Activated naive CD8-positive, alpha-beta T cell treated with anti-CD3 and anti-CD28 coated beads, Interleukin-2, amount 50 U/mL, for 16 hours (primary cell): ENCODE measurements at regions not wholly inside any gene's neighbourhood (a gene's known extent, or its start where the extent isn't known, plus 50 kb on each side); places are given as distances from the start of the nearest gene placed in this dataset.
"Not testable (repeated sequence)": the region's sequence is repeated elsewhere in the genome, so short reads cannot be mapped to it uniquely, and the experiment has no call there.

ENCODE experiments used
- DNase-seq: peaks from one replicate; pipeline ENCODE4 v3.0.0-alpha.2; 2020; ENCODE audit warnings: low read depth, low spot score

DNA sequence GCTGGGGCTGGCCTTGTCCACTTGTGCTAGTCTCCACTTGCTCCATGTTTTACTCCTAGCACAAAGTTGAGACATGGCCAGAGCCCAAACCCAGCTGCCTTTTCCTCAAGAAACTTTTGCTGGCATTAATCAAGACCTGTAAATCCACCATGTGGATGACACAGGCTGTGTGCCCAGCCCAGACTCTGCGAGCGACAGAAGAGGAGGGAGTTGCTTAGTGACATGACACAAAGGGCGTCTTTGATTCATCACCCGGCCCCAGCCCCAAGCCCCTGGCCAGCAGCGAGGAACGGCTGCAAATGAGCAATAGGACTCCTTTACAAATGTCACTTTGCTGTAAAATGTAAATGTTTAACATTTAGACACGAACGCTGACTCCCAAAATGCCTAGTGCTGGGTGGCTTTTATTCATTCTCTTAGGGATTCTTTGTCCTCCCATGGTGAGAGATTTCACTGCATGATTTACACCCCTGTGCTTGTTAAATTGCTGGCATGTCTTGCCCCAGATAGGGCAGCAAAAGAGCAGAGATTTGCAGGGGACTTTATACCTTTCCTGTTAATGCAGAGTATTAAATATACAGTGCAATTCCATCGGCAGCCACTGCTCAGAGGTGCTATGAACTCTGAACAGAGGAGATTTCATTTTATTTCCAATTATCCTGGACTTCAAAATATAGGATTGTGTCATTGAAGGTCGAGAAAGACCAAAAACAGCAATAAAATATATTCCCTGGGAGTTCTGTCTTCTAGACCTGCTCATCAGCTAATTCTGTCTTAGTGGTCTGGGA, 263.6 kb upstream of the NCAM1 start:
- DNase-seq = no peak

DNA sequence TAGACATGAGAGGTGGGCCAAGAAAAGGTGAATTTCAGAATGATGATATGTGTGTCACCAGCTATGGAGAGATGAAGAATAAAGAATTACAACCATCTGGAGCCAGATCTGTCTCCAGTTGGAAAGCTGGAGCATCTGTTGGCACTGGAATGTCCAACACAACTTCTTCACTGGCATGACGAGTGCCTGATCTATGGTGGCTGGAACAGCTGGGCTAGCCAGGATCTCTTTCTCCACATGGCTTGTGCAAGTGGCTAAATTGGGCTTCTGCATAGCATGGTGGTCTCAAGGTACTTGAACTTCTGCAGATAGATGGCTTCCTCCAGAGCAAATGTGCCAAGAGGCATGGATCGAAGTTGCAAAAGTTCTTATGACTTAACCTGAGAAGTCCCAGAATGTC, 256.1 kb upstream of the NCAM1 start:
- DNase-seq = no peak

DNA sequence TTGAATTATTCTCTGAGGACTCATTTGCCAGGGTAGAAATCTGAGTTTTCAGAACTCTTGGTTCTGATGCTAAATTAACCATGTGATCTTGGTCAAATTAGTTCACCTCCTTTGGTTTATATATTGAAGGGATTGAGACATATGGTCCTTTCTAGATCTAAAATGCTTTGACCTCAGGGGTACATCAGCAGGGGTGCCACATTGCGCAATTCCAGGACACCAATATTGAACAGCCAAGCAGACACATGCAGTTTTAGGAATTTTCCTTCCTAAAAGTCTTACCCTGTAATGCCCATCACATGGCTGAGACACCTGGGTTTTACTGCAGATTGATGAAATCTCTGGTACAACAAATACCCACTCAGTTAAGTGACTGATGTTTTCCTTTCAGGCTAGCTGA, 254.4 kb upstream of the NCAM1 start:
- DNase-seq = no peak

DNA sequence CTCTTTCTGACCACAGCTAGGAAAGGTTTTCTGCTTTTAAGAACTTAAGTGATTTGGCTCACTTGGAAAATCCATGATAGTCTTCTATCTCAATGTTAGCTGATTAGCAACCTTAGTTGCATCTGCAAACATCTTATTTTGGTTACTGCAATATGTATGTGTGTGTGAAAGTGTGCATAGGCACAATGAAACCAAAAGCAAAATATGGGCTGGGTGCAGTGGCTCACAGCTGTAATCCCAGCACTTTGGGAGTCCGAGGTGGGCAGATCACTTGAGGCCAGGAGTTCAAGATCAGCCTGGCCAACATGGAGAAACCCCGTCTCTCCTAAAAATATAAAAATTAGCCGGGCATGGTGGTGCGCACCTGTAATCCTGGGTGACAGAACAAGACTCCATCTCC, 246.9 kb upstream of the NCAM1 start:
- DNase-seq = not testable (repeated sequence)

DNA sequence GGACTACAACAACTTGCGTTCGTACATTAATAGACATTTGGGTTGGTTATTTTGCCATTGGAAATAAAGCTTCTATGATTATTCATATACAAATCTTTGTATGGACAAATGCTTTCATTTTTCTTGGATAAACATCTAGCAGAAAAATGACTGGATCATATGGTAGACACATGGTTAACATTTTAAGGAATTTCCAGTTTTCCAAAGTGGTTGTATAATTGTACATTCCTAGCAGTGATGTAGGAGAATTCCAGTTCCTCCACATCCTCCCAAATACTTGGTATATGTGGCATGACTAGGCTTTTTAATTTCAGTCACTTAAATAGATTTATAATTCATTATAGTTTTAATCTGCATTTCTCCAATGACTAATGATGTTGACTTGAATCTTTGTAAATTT, 246.2 kb upstream of the NCAM1 start:
- no peak for DNase-seq

DNA sequence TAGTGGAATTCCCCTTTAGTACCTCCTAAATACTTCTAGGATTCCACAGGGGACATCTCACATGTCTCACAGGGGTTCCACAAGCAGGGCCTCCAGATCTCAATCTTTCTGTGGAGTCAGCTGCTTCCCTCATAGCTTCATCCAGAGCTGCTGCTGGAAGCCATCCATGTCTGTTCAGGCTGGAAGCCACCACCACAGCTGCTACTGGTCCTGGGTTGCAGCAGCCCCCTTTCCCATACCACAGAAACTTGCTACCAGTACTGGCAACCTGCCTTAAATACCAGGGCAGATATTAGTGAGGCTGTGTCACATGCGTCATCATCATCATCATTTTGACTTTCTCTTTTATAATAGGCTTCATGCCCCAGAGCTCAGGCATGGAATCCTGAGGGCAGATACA, 242.7 kb upstream of the NCAM1 start:
- DNase-seq = no peak

DNA sequence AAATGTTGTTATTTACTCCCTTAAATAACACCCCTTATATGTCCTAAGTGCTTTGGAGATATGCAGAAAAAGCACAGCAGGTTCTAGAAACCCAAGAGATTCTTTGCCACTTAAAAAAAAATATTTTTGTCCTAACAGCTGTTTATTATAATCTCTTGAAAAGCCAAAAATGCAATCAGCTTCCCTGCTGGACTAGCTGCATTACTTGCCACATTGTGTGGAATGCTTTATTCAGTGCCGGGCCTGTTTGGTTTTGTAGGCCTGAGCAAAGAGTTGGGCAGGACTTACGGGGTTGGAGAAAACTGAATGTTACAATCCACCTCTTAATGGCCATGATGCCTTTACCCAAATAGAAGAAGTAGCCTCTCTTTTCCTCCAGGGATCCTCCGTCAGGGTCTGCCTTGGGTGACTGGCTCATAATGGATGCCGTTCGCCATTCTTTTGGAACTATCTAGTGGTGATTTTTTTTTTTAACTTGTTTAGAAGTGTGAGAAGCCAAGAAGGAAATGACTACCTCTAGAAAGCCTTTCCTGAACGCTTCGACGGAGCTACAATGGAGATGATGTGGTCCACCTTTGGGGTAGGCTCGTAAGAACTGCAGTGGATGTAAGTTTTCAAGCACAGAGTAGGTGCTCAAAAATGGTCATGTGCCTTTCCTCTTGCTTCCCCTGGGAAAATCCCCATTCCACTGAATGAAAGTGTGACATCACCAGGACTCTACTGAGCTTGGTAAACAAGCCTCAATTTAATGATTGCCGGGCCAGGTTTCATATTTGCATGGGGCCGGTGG, 241.3 kb upstream of the NCAM1 start:
- no peak for DNase-seq

DNA sequence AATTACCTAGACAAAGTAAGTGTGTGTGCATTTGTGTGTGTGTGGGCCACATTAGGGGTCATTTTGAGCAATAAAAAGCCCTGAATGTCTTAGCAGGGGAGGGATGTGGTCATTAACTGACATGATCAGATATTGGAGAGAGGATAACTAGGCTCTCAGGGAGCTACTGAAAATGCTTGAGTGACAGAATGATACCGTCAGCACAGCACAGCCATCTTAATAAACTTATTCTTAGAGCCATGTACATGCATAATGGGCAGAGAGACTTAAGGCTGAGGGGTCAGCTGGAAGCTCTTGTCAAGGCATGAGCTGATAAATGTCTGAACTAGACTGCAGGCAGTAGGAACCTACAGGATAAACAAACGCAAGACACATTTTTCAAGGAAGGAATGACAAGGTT, 239.1 kb upstream of the NCAM1 start:
- DNase-seq = no peak

DNA sequence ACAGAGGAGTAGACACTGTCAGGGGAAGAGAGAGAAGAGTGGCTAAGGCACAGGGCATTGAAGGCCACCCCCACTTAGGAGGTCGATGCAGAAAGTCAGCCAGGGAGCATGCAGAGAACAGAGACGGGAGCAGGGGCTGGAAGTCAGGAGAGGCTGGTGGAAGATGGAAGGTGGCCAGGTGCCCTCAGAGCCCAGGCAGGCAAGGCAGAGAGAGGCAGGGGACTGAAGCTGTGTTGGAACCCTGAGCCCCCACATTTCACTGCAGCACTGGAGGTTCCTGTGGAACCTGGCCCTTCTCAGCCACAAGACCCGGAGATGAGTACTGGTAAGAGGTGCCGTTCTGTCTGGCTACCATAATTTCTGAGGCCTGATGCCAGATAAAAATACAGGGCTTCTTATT, 238.3 kb upstream of the NCAM1 start:
- DNase-seq = no peak

DNA sequence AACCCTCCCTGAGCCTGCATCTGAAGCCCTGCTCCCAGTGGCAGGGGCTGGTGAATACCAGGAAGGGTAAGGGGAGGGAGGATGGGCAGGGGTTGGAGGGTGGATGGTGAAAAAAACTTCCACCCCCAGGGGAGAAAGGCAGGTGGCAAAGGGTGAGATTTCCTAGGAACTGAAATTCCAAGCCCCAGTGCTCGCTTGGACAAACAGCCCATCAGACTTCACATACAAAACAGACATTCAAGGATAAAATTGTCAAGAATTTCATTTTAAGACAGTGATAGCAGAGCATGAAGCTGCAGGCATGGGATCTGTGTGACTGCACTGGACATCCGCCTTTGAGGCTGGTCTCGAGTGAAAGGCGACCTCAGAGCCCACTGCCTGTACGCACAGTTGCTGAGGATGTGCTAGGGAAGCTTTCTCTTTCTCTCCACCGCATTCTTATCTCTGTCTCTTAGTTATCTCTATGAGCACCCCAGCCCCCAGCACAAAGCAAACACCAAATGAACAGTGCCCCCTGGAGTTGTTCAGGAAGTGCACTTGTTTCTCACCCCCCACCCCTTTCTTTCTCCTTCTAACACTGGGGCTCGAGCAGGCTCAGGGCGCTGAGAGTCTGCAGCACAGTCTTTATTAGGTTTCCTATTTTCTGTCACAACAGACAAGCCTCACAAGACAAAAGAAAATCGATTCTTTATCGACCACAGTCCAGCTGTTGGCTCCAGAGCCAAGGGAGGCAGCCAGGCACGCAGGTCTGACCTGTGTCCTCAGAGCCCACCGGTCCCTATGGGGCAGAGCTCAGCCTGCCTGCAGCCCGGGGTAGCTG, 237.3 kb upstream of the NCAM1 start:
- DNase-seq = no peak

DNA sequence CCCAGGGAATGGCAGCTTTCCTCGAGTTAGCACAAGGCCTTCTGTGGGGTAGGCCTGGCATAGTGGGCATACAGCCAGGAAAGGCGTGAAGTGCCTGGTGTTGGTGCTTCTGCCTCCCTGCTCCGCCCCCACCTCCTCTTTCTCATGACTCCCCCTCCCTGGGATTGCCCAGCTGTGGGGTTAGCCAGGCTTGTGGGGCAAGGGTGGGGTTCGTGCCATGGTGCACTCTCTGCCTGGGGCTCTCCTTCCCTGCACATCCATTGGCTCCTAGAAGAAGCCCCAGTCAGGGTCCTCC, 236.8 kb upstream of the NCAM1 start:
- DNase-seq = no peak

DNA sequence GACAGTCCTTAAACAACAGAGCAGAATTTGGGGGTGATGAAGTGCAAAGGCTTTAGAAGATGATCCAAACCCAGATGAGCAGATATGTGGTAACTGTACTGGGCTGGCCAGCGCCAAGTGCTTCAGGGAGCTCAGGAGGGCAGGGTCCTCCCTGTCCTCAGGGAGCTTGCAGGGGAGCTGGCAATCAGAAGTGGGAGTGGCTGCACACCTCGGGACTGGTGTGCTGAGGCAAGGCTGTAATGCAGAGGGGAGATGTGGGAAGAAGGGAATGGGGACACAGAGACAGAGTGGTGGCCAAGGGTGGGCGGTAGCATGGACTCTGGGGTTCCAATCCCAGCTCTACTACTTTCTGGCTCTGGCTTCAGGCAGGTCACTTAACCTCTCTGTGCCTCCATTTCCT, 235.6 kb upstream of the NCAM1 start:
- no peak for DNase-seq

DNA sequence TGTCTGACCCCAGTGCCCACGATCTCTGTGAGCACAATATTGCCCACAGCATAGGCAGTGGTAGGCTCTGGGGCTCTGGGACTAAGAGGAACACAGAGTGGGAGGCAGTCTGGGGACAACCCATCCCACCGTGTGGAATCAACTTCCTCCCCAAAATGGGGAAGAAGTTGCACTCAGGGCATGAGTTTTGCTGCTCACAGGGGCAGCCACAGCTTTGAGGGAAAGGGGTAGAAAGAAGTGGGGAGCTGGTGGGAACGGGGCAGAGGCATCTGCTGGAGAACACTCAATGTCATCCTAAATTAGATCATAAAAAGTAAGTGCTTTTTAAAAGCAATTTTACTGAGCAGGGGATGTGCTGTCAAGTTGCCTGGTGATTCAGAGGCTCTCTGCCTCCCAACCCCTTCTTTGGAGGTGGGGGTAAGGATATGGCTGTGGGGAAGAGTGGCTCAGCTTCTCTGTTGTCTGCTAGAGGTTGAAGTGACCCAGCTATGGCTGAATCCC, 233.8 kb upstream of the NCAM1 start:
- DNase-seq = no peak

DNA sequence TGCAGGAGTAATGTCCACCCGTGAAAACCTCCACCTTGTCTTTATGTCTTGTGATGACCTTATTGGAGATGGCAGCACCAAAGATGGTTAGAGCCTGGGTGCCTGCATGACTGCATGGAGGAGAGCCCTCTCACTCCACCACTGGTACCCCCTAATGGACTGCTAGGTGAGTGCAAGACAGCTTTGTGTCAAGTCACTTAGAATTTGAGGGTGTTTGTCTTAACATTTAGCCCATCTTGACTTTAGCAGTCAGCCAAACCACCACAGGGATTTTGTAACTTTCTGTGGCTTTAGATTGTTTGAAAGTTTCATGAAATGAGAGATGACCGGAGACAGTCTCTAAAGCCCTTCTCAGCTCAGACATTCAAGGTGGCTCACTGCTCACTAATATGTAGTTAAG, 232.9 kb upstream of the NCAM1 start:
- no peak for DNase-seq

DNA sequence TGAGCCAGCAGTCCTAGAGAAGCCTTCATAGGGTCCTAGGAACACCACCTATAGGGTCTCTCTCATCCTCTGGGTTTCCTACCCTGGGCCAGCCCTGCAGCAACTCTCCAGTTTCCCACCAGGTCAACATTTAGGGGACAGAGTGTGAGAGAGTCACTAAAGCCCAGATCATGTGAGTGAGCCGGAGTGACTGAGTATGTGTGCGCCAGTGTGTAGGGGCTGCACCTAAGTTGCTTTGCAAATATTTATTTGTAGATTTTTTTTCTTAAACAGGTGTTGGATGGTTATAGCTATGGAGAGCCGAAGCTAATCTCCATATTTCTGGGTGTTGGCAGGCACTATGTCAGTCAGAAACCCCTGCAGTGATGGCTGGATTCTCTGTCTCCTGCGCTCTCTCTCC, 232.5 kb upstream of the NCAM1 start:
- DNase-seq = no peak

DNA sequence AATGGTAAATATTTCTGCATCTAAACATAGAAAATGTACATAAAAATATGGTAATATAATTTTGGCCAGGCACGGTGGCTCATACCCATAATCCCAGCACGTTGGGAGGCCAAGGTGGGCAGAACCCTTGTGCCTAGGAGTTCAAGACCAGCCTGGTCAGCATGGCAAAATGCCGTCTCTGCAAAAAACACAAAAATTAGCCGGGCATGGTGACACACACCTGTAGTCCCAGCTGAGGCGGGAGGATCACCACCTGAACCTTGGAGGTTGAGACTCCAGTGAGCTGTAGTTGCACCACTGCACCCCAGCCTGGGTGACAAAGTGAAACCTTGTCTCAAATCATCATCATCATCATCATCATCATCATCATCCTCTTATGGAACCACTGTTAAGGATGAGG, 230.6 kb upstream of the NCAM1 start:
- no peak for DNase-seq

DNA sequence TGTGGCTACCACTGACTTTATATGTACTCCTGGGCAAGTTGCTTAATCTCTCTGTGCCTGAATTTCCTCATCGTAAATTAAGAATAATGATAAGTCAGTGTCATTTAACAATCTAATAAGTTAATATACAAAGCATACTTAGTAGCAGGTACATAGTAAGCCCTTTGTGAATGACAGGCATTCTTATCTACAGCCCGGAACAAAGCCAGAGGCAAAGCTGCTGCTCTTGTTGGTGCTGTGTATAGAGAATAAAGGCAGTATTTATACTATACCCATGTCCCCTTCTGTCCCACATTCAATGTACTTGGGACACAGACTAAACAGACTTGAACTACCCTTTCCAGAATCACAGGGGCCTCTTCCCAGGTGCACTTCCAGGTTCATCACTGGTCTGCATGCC, 229.7 kb upstream of the NCAM1 start:
- DNase-seq = no peak

DNA sequence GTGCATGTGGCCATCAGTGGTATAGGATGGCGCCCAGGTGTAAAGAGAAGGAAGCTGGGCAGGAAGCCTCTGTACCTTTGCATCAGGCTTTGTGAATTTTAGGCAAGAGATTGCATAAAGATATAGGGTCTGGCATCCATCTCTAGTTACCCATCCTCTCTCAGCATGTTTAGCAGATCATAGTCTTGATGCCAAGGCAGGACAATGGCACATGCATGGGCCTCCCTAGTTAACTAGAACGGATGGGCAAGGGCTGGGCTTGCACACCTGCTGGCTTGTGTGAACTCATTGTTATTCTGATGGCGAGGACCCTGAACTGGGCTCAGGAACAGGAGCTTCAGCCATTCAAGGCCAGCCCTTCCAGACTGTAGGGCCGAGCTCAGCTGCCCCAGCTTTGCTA, 229.2 kb upstream of the NCAM1 start:
- no peak for DNase-seq

DNA sequence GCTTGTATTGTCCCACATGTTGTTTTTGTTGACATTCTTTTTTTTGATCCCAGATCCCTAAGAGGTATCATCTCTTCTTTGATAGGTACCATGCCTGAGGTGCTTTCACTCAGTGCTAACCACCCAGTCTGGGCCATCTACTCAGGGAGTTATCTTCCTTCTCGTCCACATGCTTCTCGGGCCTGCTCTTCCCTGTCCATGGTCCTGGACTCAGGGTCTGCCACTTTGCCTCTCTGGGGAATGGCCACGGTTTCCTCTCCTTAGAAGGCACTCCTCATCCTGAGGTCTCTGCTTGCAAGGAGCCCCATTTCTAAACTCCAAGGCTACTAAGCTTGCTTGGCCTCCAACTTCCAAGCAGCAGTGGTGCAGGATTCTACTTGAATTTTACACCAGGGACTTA, 227.0 kb upstream of the NCAM1 start:
- no peak for DNase-seq

DNA sequence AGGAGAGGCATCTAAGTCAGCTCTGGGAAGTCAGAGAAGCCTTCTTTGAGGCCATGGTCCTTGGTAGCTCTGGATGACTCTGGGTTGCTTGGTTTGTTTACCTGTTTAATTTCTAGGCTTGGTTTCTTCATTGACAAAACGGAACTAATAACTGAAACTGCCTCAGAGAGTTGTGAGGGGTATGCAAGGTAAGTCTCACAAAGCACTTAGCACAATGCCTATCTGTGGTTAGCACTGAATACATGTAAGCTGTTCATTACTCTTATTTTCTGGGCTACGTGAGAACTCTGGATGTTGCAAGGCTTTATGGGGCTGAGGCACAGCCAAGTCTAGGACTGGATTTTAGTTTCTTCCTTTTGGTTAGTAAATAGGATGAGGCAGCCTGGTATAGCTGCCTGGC, 225.8 kb upstream of the NCAM1 start:
- no peak for DNase-seq

DNA sequence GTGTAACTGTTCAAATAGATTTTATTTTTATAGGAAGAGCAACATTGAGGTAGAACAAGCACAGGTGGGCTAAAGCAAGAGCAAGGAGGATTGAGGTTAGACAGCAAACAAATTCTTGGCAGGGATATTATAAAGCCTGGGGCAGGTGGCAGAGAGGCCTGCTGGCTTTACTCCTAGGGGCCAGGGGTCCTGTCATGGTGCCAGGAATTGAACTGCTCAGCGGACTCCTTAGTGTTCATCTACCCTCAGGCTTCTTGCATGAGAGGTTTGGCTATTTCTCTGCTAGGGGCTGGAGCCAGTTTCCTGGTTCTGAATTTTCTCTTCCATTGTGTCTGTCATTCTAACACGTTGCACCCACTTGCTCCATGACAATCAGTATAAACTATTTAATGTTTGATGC, 217.2 kb upstream of the NCAM1 start:
- no peak for DNase-seq

DNA sequence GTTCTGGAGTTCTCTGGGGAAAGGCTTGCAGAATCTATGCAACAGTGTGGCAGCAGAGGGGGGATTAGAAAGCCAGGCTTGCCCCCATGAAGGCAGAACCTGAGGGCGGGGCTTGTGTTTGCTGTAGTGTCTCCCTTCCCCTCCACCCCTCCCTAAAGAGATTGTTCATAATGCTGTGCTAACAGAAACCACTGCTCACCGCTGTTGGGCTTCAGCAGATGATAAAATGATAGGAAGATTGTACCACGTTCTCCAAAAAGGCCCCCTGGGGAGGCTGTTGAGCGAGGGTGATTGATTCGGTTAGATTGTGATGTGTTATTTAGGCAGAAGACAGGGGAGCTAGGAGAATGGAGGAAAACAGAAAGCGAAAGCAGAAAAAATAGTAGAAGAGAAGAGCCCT, 215.2 kb upstream of the NCAM1 start:
- no peak for DNase-seq

DNA sequence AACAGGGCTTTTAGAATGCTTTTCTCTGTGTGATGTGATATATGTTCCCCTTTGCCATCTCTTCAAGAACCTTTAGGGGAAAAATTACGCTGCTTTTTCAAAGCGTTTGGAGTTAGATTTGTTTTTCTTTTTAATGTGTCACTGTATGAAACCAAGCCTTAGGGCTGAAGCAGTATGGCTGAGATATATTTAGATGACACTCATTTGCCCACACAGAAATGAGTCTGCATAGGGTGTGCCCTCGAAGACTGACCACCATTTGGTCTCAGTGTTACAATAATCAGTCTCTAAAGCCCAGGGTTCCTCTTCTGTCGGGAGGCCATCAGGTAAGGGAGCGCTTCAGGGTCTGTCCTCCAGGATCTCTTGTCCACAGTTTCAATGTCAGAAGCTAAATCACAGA, 213.0 kb upstream of the NCAM1 start:
- DNase-seq = no peak
